Erythroblast (primary cell): ENCODE measurements at regions not wholly inside any gene's neighbourhood (a gene's known extent, or its start where the extent isn't known, plus 50 kb on each side); places are given as distances from the start of the nearest gene placed in this dataset.

Experiments used
- GATA1 ChIP-seq: IDR thresholded peaks from 2 replicates; pipeline ENCODE4 v1.6.1; 2011; ENCODE audit warnings: low read depth, mild to moderate bottlenecking, control low read depth, low read length, moderate library complexity
- POLR2A ChIP-seq: IDR thresholded peaks from 2 replicates; pipeline ENCODE4 v1.6.1; 2011; ENCODE audit warnings: mild to moderate bottlenecking, low read length

GRCh38 chr5:44888435-44888834, 79.7 kb downstream of the MRPS30 start:
- no peak for TF ChIP-seq POLR2A
- TF ChIP-seq GATA1 = no peak
